NCI-H345 (cell line): ENCODE measurements at regions not wholly inside any gene's neighbourhood (a gene's known extent, or its start where the extent isn't known, plus 50 kb on each side); places are given as distances from the start of the nearest gene placed in this dataset.

Experiments used
- DNase-seq: peaks from one replicate; lab custom pipeline; 2025; lab: John Stamatoyannopoulos, UW

GRCh38 chr5:74059706-74060105, 433.7 kb downstream of the ARHGEF28 start:
- no peak for DNase-seq

GRCh38 chr5:74056789-74057164, 430.8 kb downstream of the ARHGEF28 start:
- DNase-seq = no peak

DNA sequence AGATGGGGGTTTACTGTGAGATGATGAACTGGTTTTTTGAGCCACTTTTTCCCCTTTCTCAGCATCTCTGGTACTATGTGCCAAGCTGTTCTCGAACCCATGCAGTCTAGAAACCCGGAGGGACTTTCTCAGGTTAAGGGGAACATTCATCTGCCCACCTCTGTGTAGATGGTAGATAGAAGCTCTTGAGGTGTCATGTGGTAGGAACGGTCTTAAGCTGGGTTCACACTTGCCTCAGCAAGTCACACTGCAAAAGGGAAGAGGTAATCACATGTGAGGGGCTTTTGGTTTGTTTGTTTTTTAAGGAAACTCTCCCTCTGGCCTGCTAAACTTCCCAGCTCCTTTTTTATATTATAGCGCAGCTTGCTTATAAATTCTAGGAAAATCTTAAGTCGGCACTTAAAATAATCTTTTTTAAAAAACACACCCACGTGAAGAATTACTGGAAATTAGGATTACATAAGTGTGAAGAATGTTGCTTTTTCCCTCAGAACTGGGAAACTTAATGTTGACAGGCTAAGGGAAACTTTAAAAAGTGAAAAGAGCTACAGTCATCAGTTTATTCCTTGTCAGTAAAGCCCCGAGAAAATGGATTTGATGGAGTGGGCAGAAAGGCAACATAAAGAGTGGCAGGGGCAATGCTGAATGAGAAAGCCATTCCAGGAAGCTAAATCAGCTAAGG, 430.3 kb downstream of the ARHGEF28 start:
- no peak for DNase-seq

GRCh38 chr5:74055486-74056106, 429.6 kb downstream of the ARHGEF28 start:
- DNase-seq = no peak

GRCh38 chr5:74054641-74055421, 428.8 kb downstream of the ARHGEF28 start:
- no peak for DNase-seq

GRCh38 chr5:74054139-74054538, 428.1 kb downstream of the ARHGEF28 start:
- DNase-seq = no peak

- no peak for DNase-seq
Observed at GRCh38 chr5:74052441-74053221, 426.6 kb downstream of the ARHGEF28 start.

GRCh38 chr5:74051076-74051475, 425.1 kb downstream of the ARHGEF28 start:
- DNase-seq = no peak

- no peak for DNase-seq
Observed at GRCh38 chr5:74044936-74045335, 418.9 kb downstream of the ARHGEF28 start.

DNA sequence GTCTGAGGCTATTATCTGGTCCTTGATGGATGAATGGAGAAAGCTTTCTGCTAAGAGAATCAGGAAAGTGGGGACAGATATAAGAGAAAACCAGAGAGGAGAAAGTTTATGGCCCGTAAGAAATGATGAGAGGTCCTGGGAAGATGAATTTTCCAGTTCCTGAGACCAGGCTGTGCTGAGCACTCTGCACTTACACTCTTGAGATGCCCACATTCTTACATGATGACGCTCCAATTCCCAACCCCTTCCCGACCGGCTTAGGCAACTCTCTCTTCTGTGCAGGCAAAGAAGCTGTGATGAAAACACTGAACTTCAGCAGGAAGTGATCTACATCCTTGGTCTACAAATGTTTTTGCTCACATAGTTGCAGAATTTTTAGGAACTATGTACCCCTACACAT, 417.0 kb downstream of the ARHGEF28 start:
- no peak for DNase-seq

DNA sequence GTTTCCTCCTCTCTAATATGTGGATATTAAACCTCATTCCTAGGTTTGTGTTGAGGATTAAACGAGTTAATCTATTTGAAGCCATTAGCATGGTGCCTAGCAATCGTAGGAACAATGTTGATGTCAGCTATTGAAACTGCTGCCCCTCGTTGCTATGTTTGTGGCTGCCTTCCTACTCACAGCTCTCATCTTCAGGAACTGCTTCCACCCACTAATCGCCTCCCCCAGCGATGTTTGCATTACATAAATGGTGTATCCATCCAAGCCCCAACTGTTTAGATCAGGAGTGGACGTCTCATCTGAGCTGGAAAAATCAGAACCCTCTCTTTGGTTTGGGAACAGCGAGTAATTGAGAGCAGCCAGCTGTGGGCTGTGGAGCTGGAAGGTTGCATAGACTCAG, 416.6 kb downstream of the ARHGEF28 start:
- no peak for DNase-seq

DNA sequence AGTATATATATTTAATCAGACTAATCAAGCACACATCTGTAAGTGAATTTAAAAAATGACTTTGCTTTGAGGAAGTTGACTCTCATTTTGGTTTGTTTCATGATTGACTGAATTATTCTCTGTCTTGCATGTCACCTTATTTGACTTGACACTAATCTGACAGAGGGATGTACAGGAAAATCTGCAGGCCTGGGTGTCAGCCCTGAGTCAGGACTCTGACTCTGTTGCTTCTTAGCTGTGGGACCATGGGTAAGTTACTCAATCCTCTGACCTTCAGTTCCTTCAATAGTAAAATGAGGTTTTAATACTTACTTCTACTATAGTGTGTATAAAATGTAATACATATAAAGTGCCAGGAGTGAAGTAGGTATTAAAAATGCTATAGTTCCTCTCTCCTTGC, 415.9 kb downstream of the ARHGEF28 start:
- DNase-seq = no peak

- DNase-seq = peak; percentile 76
Observed at GRCh38 chr5:74040811-74041491, 415.0 kb downstream of the ARHGEF28 start.

GRCh38 chr5:74040065-74040551, 414.1 kb downstream of the ARHGEF28 start:
- peak; percentile 34 for DNase-seq

- no peak for DNase-seq
Observed at GRCh38 chr5:74037321-74037720, 411.3 kb downstream of the ARHGEF28 start.

- no peak for DNase-seq
Observed at GRCh38 chr5:74035521-74035937, 409.5 kb downstream of the ARHGEF28 start.

DNA sequence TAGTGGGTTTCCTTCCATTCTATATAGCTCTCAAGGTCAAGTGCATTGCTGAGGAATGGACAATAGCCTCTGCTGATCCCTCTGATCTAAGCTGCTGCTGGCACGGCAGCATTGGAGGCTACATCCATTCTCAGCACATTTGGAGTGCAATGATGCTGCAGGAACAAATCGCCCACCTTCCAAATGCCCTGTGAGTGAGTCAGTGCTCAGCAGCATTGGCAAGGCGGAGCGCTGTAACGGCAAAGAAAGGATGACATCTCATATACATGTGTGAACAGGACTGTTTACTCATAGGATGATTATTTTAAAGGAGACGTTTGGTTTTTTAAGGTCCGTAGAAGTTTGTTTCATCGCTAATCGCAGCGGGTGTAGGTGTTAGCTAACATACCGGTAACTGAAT, 408.7 kb downstream of the ARHGEF28 start:
- DNase-seq = no peak

DNA sequence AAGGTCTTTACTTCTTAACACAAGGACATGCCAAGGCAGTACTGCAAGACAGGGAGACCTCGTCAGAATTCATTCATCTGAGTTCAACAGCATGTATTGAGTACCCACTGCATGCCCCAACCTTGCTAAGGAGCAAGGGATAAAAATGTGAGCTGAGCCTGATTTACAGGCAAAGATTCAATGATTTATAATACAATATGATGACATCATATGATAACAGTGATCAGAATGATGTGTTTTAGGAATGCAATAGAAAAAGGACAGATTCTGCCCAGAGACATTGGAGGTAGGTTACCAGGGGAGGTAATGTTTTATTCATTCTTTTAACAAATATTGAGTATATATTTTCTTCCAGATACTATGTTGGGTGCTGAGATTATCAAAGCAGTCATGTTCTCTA, 406.6 kb downstream of the ARHGEF28 start:
- DNase-seq = no peak

DNA sequence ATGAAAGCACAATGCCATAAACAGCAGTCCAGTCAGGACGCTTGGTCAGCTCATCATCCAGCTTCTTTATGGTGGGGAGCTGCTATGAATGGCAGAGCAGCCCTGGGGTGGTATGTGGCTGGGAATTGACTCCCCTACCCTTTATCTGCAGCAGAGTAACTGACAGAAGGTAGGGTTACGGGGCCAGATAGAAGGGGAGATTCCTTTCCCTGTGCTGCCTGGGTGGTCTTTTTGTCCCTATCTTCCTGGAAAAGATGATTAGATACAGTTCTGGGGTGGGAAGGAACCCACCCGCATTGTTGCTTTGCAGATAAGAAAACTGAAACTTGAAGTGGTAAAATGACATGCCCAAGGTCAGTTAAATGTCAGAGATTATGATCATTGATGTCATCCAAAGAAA, 405.5 kb downstream of the ARHGEF28 start:
- DNase-seq = no peak

- no peak for DNase-seq
Observed at GRCh38 chr5:74030821-74031220, 404.8 kb downstream of the ARHGEF28 start.

DNA sequence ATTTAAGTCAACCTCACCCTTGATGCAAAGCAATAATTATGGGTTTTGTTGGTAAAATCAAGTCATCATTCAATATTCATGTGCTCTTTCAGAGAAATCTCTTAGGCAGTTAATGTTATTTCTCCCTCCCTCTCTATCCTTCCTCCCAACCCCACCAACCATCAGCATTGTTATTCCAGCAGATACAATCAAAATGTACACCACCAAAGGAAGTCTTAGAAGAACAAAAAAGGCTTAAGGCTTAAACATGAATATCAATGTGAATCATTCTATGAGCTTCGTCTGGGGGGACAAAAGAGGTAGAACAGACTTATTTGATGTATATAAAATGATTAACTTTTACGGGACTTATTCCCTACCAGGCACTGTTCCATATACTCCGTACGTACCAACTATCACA, 404.4 kb downstream of the ARHGEF28 start:
- DNase-seq = no peak

DNA sequence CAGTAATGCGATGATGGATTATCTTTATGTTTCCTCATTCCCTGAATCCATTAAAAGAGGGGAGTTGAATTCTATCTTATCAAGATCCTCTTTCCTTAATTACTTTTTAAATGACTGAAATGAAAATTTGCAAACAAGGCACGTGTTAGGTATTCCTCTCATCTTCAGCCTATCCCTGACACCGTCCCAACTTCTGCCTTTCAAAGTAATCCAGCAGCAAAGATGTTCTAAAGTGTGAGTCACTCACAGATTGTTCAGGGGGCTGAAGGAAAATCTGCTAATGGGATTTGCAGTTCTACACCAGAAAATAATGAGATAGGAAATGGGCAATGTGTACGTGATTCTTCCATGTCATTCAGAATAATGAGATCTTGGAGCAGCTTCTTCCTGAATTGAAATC, 403.0 kb downstream of the ARHGEF28 start:
- no peak for DNase-seq
